NCI-H510A treated with DMSO at 0.1 percent for 48 hours (cell line): ENCODE measurements at regions not wholly inside any gene's neighbourhood (a gene's known extent, or its start where the extent isn't known, plus 50 kb on each side); places are given as distances from the start of the nearest gene placed in this dataset.

Experiments
- DNase-seq: peaks from one replicate; lab custom pipeline; 2025; lab: John Stamatoyannopoulos, UW

DNA sequence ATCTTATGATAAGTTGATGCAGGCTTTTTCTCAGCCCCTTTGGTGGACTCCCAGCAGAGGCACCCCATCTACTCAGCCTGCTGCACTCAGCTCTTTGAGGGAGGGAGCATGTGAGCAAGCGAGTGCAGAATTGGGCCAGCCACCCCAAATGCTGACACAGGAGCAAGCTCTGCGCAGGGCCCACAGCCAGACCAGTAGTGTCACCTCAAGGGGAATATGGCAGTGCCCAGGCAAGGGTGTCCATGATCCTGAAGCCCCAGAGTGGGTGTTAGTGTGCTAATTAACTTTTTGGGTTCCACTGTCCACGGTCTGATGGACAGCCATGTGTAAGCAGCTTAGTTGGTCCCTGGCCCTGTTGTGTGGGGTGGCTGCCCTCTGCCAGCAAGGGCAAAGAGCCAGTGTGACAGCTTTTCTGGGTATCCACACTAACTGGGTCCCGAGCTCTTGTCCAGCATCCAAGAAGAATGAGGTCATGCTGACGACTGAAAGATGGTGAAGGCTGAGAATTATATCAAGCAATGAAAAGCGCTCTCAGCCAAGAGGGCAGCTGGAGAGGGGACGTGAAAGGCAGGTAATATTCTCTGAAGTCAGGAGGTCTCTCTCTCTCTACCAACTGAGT, 898.3 kb upstream of the PCDH9 start:
- no peak for DNase-seq

GRCh38 chr13:68125087-68125480, 894.9 kb upstream of the PCDH9 start:
- no peak for DNase-seq

GRCh38 chr13:68124437-68125086, 894.4 kb upstream of the PCDH9 start:
- DNase-seq = no peak

- DNase-seq = no peak
These were observed 880.1 kb upstream of the PCDH9 start for GRCh38 chr13:68110178-68110768.

DNA sequence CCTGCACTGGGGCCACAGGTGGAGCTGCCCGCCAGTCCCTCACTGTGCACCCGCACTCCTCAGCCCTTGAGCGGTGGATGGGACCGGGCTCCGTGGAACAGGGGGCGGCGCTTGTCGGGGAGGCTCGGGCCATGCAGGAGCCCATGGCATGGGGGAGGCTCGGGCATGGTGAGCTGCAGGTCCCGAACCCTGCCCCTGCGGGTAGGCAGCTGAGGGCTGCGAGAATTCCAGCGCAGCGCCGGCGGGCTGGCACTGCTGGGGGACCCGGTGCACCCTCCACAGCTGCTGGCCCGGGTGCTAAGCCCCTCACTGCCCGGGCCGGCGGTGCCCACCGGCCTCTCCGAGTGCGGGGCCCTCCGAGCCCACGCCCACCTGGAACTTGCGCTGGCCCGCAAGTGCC, 877.5 kb upstream of the PCDH9 start:
- no peak for DNase-seq

DNA sequence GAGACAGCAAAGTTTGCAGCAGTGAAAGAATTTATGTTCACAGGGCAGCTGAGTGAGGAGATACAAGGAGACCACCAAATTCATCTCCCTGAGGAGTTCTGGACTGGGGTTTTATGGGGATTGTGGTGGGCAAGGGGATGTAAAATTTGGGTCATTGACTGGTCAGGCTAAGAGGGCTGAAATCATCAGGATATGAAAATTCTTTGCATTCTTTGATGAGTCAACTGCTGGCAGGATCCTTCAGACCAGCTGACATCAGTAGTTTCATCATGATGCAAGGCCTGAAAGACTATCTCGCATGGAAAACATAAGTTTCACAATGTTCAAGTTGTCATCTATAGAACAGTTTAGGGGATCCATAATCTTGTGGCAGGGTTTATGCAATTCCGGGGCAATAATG, 869.5 kb upstream of the PCDH9 start:
- no peak for DNase-seq

- DNase-seq = no peak
These were observed 850.9 kb upstream of the PCDH9 start for GRCh38 chr13:68081061-68081460.

DNA sequence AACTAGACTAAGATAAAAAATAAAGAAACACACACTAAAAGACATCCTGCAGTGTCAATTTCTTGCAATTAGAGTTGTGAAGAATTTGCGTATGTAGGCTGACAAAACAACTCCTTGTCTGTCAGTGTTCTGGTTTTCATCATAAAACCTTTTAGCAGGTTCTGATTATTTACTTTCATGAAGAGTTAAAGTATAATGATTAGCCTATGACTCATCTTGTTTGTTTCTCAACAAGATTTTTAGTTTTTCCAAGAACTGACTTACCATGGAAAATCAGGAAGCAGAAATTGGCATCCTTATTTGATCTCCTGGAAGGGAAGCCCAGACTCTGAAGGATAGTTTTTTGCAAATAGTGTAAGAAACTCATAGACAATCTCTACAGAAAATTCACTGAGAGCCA, 848.7 kb upstream of the PCDH9 start:
- no peak for DNase-seq

DNA sequence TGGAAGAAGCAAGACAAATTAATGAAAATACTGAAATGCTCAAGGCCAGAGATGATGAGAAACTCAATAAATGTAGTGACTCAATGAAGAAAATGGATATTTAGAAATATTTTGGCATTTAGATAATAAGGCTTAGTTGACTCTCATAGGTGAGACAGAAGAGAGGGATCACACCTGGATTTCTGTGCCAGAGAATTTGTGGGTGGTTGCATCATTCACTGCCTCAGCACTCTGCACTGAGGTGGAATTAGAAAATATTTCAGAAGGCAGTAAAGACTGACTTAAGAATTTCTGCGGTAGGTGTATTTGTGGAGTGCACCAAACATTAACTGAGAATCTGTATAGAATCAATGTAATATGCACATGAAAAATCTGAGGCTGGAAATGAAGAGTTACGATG, 848.3 kb upstream of the PCDH9 start:
- no peak for DNase-seq

DNA sequence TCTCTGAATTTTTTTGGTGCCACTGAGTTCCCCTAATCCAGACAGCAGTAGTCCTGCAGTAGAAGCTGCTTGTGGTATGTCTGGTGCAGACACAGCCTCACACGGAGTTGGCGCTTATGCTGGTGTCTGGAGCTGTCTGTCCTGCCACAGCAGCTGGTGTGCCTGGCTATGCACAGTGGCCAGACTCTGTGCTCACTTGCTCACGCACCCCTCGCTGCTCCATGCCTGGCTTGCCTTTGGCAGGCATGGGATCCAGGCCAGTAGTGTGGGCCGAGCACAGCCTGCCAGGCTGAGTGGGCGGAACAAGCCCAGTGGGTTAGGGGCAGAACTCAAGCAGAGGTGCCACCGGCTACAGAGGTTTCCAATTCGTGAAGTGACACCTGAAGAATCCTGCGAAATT, 845.9 kb upstream of the PCDH9 start:
- no peak for DNase-seq

- no peak for DNase-seq
These were observed 836.9 kb upstream of the PCDH9 start for GRCh38 chr13:68066879-68067513.

GRCh38 chr13:68064001-68064770, 834.0 kb upstream of the PCDH9 start:
- DNase-seq = no peak

DNA sequence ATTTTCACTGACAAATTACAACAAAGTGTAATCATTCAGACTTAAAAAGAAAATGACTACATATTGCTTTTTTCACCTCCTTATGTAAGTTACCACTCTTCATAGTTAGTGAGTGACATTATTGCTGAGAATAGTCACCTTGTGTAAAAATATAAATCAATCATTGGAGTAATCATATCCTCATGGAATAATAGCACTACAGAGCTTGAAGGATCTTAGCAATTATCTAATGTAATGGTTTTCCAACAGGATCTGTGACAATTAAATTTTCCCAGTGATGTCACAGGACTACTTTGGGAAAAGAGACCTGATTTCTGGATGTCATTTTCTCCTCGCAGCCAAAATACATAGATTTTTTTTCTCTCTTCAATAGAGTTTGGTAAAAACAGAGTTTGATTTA, 833.0 kb upstream of the PCDH9 start:
- DNase-seq = no peak

DNA sequence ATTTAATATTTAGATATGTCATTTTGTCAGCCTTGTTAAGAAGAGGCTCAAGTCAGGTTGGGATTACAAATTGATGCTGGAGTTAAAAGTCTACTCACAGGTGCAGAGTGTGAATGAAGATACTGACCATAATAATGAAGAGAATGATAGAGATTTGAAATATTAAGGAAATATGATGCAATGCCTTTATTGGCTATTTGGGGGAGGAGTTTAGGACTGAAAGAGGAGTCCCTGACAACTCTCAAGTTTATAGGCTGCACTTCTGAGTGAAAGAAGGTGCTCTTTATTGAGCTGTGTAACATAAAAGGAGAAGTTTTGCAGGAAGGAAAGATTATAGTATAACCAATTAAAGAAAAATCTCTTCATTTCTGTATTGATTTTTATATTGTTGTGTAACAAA, 827.7 kb upstream of the PCDH9 start:
- no peak for DNase-seq

DNA sequence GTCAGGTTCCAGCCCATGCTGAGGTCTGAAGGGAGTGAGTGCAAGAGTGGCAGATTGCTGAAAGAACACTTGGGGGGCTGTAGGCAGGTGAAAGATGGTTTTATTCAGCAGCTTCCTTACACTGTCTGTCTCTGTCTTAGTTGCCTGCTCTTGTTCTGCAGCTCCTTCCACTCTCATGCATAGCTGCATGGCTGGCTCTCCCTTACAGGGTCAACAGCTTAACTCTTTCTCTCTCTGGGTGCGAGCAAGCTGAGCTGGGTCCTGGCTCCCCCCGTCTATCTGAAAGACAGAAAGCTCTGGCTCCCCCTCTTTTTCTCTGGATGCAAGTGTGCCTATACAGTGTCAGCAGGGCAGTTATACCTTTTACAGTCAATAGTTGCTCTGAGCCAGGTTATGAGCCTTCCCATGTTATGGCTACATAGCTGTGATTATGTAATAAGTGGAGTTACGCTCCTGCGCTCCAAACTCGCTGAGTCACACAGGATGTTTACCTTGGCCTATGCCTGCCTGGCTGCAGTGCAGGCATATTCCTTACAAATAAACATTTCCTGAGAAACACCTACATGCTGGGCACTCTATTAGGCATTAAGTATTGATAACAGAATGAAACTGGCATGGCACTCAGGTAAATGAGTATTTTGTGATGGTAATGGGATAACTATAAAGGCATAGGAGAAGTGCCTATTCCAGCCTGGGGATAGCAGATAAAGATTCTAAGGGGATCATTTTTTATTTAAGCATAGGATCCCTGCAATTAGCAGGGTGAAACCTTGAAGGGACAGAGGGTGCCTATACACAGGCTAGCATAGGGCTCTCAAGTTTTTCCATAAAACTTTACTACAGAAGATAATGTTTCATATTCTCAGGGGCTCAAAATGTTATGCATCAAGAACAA, 826.9 kb upstream of the PCDH9 start:
- no peak for DNase-seq

DNA sequence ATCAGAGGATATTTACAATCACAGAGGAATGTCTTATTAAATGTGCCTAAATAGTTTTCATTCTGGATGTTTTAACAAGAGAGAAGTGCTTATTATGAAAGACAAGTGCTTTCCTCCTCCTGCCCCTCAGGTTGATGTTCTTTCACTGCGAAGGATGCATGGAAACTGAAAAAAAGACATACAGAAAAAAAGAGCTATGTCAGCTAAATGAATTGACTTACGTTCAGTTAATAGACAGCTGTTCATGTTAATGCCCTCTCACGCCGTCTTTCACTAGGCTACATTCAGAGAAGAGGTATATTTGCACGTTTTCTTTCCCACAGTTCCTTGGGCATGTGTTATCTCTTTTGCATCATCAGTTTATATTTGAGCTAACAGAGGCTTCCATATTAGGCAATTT, 821.8 kb upstream of the PCDH9 start:
- no peak for DNase-seq

DNA sequence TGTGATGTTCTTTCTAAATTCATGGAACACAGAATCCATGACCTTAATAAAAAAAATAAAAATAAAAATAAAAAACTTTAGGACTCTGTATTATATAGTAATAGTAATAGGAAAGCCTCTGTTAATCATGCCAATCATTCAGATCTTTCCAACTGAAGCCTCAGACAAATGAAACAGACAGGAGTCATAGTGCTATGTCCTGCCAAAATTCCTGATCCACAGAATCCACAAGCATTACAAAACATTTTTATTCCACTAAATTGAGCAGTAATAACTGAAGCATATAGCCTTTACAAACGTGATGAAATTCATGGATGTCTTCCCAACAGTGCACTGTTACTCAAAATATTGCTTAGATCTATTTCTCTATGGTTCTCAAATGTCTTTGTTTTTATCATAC, 820.6 kb upstream of the PCDH9 start:
- DNase-seq = no peak

- no peak for DNase-seq
These were observed 818.7 kb upstream of the PCDH9 start for GRCh38 chr13:68048802-68049359.

DNA sequence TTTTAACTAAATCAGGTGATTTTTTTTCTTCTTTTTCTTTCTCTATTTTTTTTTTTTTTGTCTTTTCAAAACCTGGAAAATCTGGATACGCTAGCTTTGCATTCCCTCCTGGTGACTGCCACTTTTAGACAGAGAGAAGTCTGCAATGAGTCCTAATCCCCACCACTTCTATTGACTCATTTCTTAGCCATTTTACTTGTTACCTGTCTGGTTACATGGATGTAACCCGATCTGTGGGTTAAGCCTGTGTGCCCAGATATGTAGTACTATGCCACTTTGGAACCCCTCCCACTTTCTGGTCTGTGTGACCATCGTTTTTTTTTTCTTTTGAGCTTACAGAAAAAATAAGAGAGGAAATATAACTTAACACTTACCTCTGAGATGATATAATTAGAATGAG, 817.8 kb upstream of the PCDH9 start:
- peak; percentile 5 for DNase-seq

DNA sequence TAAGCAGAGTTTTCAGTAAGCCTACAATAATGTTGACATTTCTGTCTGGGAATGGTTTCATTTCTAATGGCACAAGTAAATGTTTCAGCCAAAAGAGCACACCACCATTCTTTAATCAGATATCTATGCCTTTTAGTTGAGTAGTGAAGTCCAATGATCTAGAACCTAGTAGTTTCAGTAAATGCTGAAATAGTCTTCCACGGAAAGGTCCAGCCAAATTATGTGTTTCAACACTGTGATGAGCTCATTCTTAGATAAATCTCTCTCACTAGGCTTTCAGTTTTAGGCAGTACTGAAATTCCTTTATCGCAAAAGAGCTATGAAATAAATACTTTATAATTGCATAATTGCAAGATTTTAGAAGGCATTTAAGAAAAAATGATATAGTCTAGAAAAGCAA, 816.8 kb upstream of the PCDH9 start:
- DNase-seq = no peak

DNA sequence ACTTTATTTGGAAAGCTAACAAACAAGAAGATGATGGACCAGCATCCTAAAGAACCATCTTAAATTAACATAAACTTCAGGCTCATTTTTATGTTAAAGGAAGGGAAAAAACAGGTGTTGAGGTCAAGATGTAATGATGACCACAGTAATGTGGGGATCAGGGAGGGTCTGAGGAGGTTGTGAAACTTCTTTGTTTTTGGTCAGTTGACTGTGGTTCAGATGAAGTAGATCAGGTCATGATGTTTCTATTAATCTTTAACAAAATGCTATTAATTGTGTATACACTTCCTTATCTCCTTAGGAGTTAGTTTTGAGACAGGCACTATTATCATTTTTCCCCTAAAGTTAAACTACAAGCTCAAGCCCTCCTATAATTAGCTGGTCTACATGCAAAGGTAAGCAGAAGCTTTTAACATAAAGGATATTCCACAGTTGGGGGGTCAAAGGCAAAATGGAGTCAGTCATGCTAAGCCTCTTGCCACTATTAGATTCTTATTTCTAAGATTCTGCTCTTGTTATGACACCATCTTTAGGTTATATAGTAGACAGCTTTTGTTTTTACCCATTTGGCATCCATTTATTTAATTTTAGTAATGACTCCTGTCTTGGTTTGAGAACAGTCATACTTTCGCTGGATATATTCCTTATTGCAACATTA, 800.1 kb upstream of the PCDH9 start:
- no peak for DNase-seq
